Panc1 (cell line): ENCODE measurements at regions not wholly inside any gene's neighbourhood (a gene's known extent, or its start where the extent isn't known, plus 50 kb on each side); places are given as distances from the start of the nearest gene placed in this dataset.

Experiments used
- POLR2AphosphoS5 ChIP-seq: IDR thresholded peaks from 2 replicates; pipeline ENCODE4 v1.6.1; 2012; ENCODE audit warnings: mild to moderate bottlenecking, low read depth, low read length, moderate library complexity
- REST ChIP-seq, 2 experiments: IDR thresholded peaks; 2 replicates each; pipeline ENCODE4 v1.6.1; 2011 to 2012; ENCODE audit warnings: low read depth in 2 of 2, control low read depth in 1 of 2, low read length in 1 of 2, mild to moderate bottlenecking in 1 of 2, moderate library complexity in 1 of 2; ENCODE audit not compliant: insufficient read depth in 1 of 2
- TCF7L2 ChIP-seq: IDR thresholded peaks from 2 replicates; pipeline ENCODE4 v1.6.1; 2011; ENCODE audit warnings: mild to moderate bottlenecking, low read depth, low read length, inconsistent platforms
- TF ChIP-seq, protein P1 (sequence below): fragments of 450-650 bp; IDR thresholded peaks from 2 replicates; pipeline ENCODE4 v1.5.1; 2017; ENCODE audit warnings: mild to moderate bottlenecking

- TF ChIP-seq POLR2AphosphoS5 (no peak), REST (IDR thresholded peaks at IDR 0.05; ENCODE audit: insufficient read depth in 1 of 2, low read depth in 2 of 2, low read length in 1 of 2) (no peak), TCF7L2 (no peak)
- TF ChIP-seq, protein P1, sequence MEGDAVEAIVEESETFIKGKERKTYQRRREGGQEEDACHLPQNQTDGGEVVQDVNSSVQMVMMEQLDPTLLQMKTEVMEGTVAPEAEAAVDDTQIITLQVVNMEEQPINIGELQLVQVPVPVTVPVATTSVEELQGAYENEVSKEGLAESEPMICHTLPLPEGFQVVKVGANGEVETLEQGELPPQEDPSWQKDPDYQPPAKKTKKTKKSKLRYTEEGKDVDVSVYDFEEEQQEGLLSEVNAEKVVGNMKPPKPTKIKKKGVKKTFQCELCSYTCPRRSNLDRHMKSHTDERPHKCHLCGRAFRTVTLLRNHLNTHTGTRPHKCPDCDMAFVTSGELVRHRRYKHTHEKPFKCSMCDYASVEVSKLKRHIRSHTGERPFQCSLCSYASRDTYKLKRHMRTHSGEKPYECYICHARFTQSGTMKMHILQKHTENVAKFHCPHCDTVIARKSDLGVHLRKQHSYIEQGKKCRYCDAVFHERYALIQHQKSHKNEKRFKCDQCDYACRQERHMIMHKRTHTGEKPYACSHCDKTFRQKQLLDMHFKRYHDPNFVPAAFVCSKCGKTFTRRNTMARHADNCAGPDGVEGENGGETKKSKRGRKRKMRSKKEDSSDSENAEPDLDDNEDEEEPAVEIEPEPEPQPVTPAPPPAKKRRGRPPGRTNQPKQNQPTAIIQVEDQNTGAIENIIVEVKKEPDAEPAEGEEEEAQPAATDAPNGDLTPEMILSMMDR = no peak
Measured at GRCh38 chr15:94538280-94538679, 306.9 kb downstream of the MCTP2 start.
